ENCODE measurements at regions not wholly inside any gene's neighbourhood (a gene's known extent, or its start where the extent isn't known, plus 50 kb on each side); places are given as distances from the start of the nearest gene placed in this dataset.

DNA sequence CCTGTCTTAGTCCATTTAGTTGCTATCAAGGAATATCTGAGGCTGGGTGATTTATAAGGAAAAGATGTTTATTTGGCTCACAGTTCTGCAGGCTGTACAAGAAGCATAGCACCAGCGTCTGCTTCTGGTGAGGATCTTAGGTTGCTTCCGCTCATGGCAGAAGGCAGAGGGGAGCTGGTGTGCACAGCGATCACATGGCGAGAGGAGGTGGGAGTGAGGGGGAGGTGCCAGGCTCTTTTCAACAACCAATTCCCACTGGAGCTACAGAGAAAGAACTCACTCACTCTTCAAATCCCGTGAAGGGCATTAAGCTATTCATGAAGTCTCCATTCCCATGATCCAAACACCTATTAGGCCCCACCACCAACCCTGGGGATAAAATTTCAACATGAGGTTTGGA, 371.6 kb downstream of the SH2D4B start:
- no peak overlapping the region for H3K4me3 ChIP-seq (ENCODE audit: low read depth, low read length)
- H3K36me3 ChIP-seq (ENCODE audit: control insufficient read depth, insufficient read depth, low read length), result no peaks in the 10 kb centered on the region
- WGBS (ENCODE audit: insufficient coverage), result 0% methylated on average over 1 of the region's 5 CpGs
- no peak overlapping the region for H3K27ac ChIP-seq (ENCODE audit: low read depth, low read length)
- no peaks in the 10 kb centered on the region for H3K9me3 ChIP-seq (ENCODE audit: control insufficient read depth, insufficient read depth, low read length)
- no peak for DNase-seq (ENCODE audit: low read depth in 4 of 6, low spot score in 6 of 6)
- no peaks in the 10 kb centered on the region for H3K4me1 ChIP-seq (ENCODE audit: control insufficient read depth, insufficient read depth, low read length)
- H3K27me3 ChIP-seq (ENCODE audit: control insufficient read depth, insufficient read depth, low read length), result no peaks in the 10 kb centered on the region

DNA sequence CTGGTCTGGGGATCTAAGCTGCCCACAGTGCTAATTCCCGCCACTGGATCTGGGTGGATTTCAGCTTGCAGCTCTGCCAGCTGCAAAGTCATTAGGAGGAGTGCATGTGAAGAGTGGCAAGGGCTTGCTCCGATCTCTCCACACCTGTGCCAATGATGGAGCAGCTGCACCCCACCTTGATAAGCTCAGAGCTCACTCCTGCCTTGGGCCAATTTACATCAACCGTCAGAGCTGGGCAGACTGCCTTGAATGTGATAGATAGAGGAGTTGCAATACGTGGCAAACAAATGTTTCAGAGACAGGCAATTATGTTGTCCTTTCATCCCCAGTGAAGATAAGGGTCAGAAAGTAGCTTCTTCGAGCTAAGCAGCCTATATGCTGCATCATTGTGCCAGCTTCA, 379.9 kb downstream of the SH2D4B start:
- Histone ChIP-seq H3K9me3 (ENCODE audit: control insufficient read depth, insufficient read depth, low read length) (no peaks in the 10 kb centered on the region), H3K27ac (ENCODE audit: low read depth, low read length) (no peak overlapping the region), H3K4me1 (ENCODE audit: control insufficient read depth, insufficient read depth, low read length) (no peaks in the 10 kb centered on the region), H3K27me3 (ENCODE audit: control insufficient read depth, insufficient read depth, low read length) (no peaks in the 10 kb centered on the region), H3K4me3 (ENCODE audit: low read depth, low read length) (no peak overlapping the region), H3K36me3 (ENCODE audit: control insufficient read depth, insufficient read depth, low read length) (no peaks in the 10 kb centered on the region)
- peak in 1 of 6 donors; percentile 48 for DNase-seq (ENCODE audit: low read depth in 4 of 6, low spot score in 6 of 6)
- WGBS (ENCODE audit: insufficient coverage), result 67% methylated on average over 2 of the region's 5 CpGs

GRCh38 chr10:80921032-80921431, 383.3 kb downstream of the SH2D4B start:
- no peak for DNase-seq (ENCODE audit: low read depth in 4 of 6, low spot score in 6 of 6)
- WGBS (ENCODE audit: insufficient coverage), result no CpG with 5 or more reads among the region's 2 CpGs

DNA sequence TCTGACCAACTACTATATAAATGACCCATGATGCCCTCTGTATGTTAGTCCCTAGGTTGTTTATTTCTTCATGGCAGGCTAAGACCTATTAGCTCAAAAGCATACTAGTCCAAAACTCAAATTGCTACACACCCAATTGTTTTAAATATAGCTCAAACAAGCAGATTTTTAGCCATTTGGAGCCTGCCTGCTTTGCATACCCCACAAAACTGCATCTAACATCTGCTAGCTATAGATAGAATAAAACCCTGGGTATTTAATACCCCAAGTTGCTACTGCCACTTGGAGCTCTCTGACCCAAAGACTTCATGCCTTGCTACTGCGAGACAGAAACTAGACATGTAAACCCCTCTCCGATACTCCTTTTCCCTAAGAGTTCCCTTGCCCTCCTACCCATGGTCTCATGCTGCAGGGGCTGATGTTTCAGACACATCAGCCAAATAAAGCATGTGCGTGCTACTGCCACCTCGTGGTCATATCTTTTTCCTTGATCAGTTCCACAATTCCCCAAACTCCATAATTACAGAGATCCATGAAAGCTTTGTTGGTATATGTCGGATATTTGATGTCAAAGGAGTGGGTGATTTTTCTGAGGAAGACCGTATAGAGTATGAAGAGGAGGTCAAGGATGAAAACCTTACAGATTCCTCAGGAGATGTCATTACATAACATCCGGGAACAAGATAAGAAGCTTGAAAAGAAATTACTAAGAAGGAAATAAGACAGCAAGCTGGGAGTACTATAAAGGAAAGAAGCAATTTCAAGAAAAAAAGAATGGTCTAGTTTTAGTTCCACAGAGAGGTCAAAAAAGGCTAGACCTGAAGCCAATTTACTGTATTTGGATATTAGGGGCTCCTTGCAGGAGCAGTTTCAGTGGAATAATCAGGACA, 386.6 kb downstream of the SH2D4B start:
- Histone ChIP-seq H3K4me3 (ENCODE audit: low read depth, low read length) (no peak overlapping the region), H3K9me3 (ENCODE audit: control insufficient read depth, insufficient read depth, low read length) (peaks cover 2% of the 10 kb centered on the region), H3K27me3 (ENCODE audit: control insufficient read depth, insufficient read depth, low read length) (no peaks in the 10 kb centered on the region), H3K4me1 (ENCODE audit: control insufficient read depth, insufficient read depth, low read length) (no peaks in the 10 kb centered on the region), H3K36me3 (ENCODE audit: control insufficient read depth, insufficient read depth, low read length) (no peaks in the 10 kb centered on the region), H3K27ac (ENCODE audit: low read depth, low read length) (no peak overlapping the region)
- DNase-seq (ENCODE audit: low read depth in 4 of 6, low spot score in 6 of 6), result peak; percentile 15 to 88 (median 25)
- WGBS (ENCODE audit: insufficient coverage), result 94% methylated on average over 3 of the region's 7 CpGs

More at GRCh38 chr10:80921032-80921431, 383.3 kb downstream of the SH2D4B start:
- no peak overlapping the region for H3K27ac ChIP-seq (ENCODE audit: low read depth, low read length)
- no peak overlapping the region for H3K4me3 ChIP-seq (ENCODE audit: low read depth, low read length)
- no peaks in the 10 kb centered on the region for H3K4me1 ChIP-seq (ENCODE audit: control insufficient read depth, insufficient read depth, low read length)
- H3K36me3 ChIP-seq (ENCODE audit: control insufficient read depth, insufficient read depth, low read length), result no peaks in the 10 kb centered on the region
- H3K9me3 ChIP-seq (ENCODE audit: control insufficient read depth, insufficient read depth, low read length), result no peaks in the 10 kb centered on the region
- no peaks in the 10 kb centered on the region for H3K27me3 ChIP-seq (ENCODE audit: control insufficient read depth, insufficient read depth, low read length)

GRCh38 chr10:80927419-80928078, 389.8 kb downstream of the SH2D4B start:
- no peaks in the 10 kb centered on the region for H3K36me3 ChIP-seq (ENCODE audit: control insufficient read depth, insufficient read depth, low read length)
- H3K4me3 ChIP-seq (ENCODE audit: low read depth, low read length), result no peak overlapping the region
- no peak overlapping the region for H3K27ac ChIP-seq (ENCODE audit: low read depth, low read length)
- DNase-seq (ENCODE audit: low read depth in 4 of 6, low spot score in 6 of 6), result no peak
- H3K27me3 ChIP-seq (ENCODE audit: control insufficient read depth, insufficient read depth, low read length), result no peaks in the 10 kb centered on the region
- H3K4me1 ChIP-seq (ENCODE audit: control insufficient read depth, insufficient read depth, low read length), result no peaks in the 10 kb centered on the region
- WGBS (ENCODE audit: insufficient coverage), result 48% methylated on average over 3 of the region's 5 CpGs
- peaks cover 2% of the 10 kb centered on the region for H3K9me3 ChIP-seq (ENCODE audit: control insufficient read depth, insufficient read depth, low read length)

- no peak overlapping the region for H3K4me3 ChIP-seq (ENCODE audit: low read depth, low read length)
- H3K27ac ChIP-seq (ENCODE audit: low read depth, low read length), result no peak overlapping the region
- DNase-seq (ENCODE audit: low read depth in 4 of 6, low spot score in 6 of 6), result no peak
- no CpG with 5 or more reads among the region's 1 CpG for WGBS (ENCODE audit: insufficient coverage)
- H3K4me1 ChIP-seq (ENCODE audit: control insufficient read depth, insufficient read depth, low read length), result no peaks in the 10 kb centered on the region
- H3K27me3 ChIP-seq (ENCODE audit: control insufficient read depth, insufficient read depth, low read length), result no peaks in the 10 kb centered on the region
- H3K9me3 ChIP-seq (ENCODE audit: control insufficient read depth, insufficient read depth, low read length), result no peaks in the 10 kb centered on the region
- H3K36me3 ChIP-seq (ENCODE audit: control insufficient read depth, insufficient read depth, low read length), result no peaks in the 10 kb centered on the region
Measured at GRCh38 chr10:80938903-80939302, 401.2 kb downstream of the SH2D4B start.

- Histone ChIP-seq H3K4me1 (ENCODE audit: control insufficient read depth, insufficient read depth, low read length) (peaks cover 5% of the 10 kb centered on the region), H3K4me3 (ENCODE audit: low read depth, low read length) (no peak overlapping the region), H3K9me3 (ENCODE audit: control insufficient read depth, insufficient read depth, low read length) (no peaks in the 10 kb centered on the region), H3K27ac (ENCODE audit: low read depth, low read length) (no peak overlapping the region), H3K27me3 (ENCODE audit: control insufficient read depth, insufficient read depth, low read length) (no peaks in the 10 kb centered on the region), H3K36me3 (ENCODE audit: control insufficient read depth, insufficient read depth, low read length) (no peaks in the 10 kb centered on the region)
- peak in 5 of 6 donors; percentile 18 to 84 (median 38) for DNase-seq (ENCODE audit: low read depth in 4 of 6, low spot score in 6 of 6)
- 29% methylated on average over 1 of the region's 1 CpG for WGBS (ENCODE audit: insufficient coverage)
Measured at GRCh38 chr10:80945264-80945880, 407.7 kb downstream of the SH2D4B start.

GRCh38 chr10:80946073-80946472, 408.4 kb downstream of the SH2D4B start:
- Histone ChIP-seq H3K4me1 (ENCODE audit: control insufficient read depth, insufficient read depth, low read length) (peaks cover 5% of the 10 kb centered on the region), H3K27ac (ENCODE audit: low read depth, low read length) (no peak overlapping the region), H3K27me3 (ENCODE audit: control insufficient read depth, insufficient read depth, low read length) (no peaks in the 10 kb centered on the region), H3K9me3 (ENCODE audit: control insufficient read depth, insufficient read depth, low read length) (no peaks in the 10 kb centered on the region), H3K4me3 (ENCODE audit: low read depth, low read length) (no peak overlapping the region), H3K36me3 (ENCODE audit: control insufficient read depth, insufficient read depth, low read length) (no peaks in the 10 kb centered on the region)
- no peak for DNase-seq (ENCODE audit: low read depth in 4 of 6, low spot score in 6 of 6)
- WGBS (ENCODE audit: insufficient coverage), result no CpG with 5 or more reads among the region's 1 CpG

GRCh38 chr10:80946957-80947726, 409.4 kb downstream of the SH2D4B start:
- H3K9me3 ChIP-seq (ENCODE audit: control insufficient read depth, insufficient read depth, low read length), result no peaks in the 10 kb centered on the region
- peak in 1 of 6 donors; percentile 25 for DNase-seq (ENCODE audit: low read depth in 4 of 6, low spot score in 6 of 6)
- H3K36me3 ChIP-seq (ENCODE audit: control insufficient read depth, insufficient read depth, low read length), result no peaks in the 10 kb centered on the region
- no peak overlapping the region for H3K4me3 ChIP-seq (ENCODE audit: low read depth, low read length)
- H3K27ac ChIP-seq (ENCODE audit: low read depth, low read length), result no peak overlapping the region
- no peaks in the 10 kb centered on the region for H3K27me3 ChIP-seq (ENCODE audit: control insufficient read depth, insufficient read depth, low read length)
- 52% methylated on average over 2 of the region's 5 CpGs for WGBS (ENCODE audit: insufficient coverage)
- H3K4me1 ChIP-seq (ENCODE audit: control insufficient read depth, insufficient read depth, low read length), result peaks cover 5% of the 10 kb centered on the region
